SK-N-SH treated with all-trans-retinoic acid at 6 μM for 48 hours (cell line): ENCODE measurements at regions not wholly inside any gene's neighbourhood (a gene's known extent, or its start where the extent isn't known, plus 50 kb on each side); places are given as distances from the start of the nearest gene placed in this dataset.

Experiments used
- ARNTL ChIP-seq: fragments of 450-650 bp; formaldehyde crosslinking; IDR thresholded peaks from 2 replicates; pipeline ENCODE4 v1.5.0; 2020; ENCODE audit warnings: low read depth, mild to moderate bottlenecking, moderate library complexity, borderline replicate concordance
- CSDC2 ChIP-seq: fragments of 250-450 bp; sonication (Bioruptor Pico); IDR thresholded peaks from 2 replicates; pipeline ENCODE4 v1.5.0; 2020; ENCODE audit warnings: mild to moderate bottlenecking, moderate library complexity
- GLIS3 ChIP-seq: fragments of 250-450 bp; sonication (Bioruptor Pico); IDR thresholded peaks from 2 replicates; pipeline ENCODE4 v1.5.0; 2020; ENCODE audit warnings: mild to moderate bottlenecking, moderate library complexity
- ISL1 ChIP-seq: fragments of 250-450 bp; sonication (Bioruptor Pico); IDR thresholded peaks from 2 replicates; pipeline ENCODE4 v2.1.2; 2022; ENCODE audit warnings: mild to moderate bottlenecking, moderate library complexity
- PATZ1 ChIP-seq: fragments of 250-450 bp; sonication (Bioruptor Pico); IDR thresholded peaks from 2 replicates; pipeline ENCODE4 v1.8.0; 2020; ENCODE audit warnings: mild to moderate bottlenecking, moderate library complexity, borderline replicate concordance
- RARB ChIP-seq: fragments of 250-450 bp; sonication (Bioruptor Pico); IDR thresholded peaks from 2 replicates; pipeline ENCODE4 v1.8.0; 2021; ENCODE audit warnings: mild to moderate bottlenecking, moderate library complexity
- SNAI2 ChIP-seq: fragments of 250-450 bp; sonication (Bioruptor Pico); IDR thresholded peaks from 2 replicates; pipeline ENCODE4 v1.5.0; 2020; ENCODE audit warnings: mild to moderate bottlenecking, moderate library complexity
- ZFP3 ChIP-seq: fragments of 250-450 bp; sonication (Bioruptor Pico); IDR thresholded peaks from 2 replicates; pipeline ENCODE4 v1.5.0; 2020; ENCODE audit warnings: mild to moderate bottlenecking, moderate library complexity
- ZNF8 ChIP-seq: fragments of 450-650 bp; formaldehyde crosslinking; IDR thresholded peaks from 2 replicates; pipeline ENCODE4 v1.5.0; 2020; ENCODE audit warnings: mild to moderate bottlenecking, moderate library complexity
- TF ChIP-seq, protein P1 (sequence below): fragments of 250-450 bp; sonication (Bioruptor Pico); IDR thresholded peaks from 2 replicates; pipeline ENCODE4 v1.8.0; 2021; ENCODE audit warnings: low read depth, mild to moderate bottlenecking, moderate library complexity, borderline replicate concordance

GRCh38 chr17:79237448-79238053 is 162.9 kb downstream of the ENGASE start:
- TF ChIP-seq PATZ1 (CRISPR knock-in tag), result no peak
- TF ChIP-seq RARB (CRISPR knock-in tag), result no peak
- no peak for TF ChIP-seq GLIS3 (CRISPR knock-in tag)
- TF ChIP-seq CSDC2 (CRISPR knock-in tag), result no peak
- TF ChIP-seq ZFP3 (CRISPR knock-in tag), result no peak
- TF ChIP-seq ARNTL (CRISPR knock-in tag), result no peak
- no peak for TF ChIP-seq SNAI2 (CRISPR knock-in tag)
- TF ChIP-seq, protein P1, sequence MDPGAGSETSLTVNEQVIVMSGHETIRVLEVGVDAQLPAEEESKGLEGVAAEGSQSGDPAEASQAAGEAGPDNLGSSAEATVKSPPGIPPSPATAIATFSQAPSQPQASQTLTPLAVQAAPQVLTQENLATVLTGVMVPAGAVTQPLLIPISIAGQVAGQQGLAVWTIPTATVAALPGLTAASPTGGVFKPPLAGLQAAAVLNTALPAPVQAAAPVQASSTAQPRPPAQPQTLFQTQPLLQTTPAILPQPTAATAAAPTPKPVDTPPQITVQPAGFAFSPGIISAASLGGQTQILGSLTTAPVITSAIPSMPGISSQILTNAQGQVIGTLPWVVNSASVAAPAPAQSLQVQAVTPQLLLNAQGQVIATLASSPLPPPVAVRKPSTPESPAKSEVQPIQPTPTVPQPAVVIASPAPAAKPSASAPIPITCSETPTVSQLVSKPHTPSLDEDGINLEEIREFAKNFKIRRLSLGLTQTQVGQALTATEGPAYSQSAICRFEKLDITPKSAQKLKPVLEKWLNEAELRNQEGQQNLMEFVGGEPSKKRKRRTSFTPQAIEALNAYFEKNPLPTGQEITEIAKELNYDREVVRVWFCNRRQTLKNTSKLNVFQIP, result no peak
- no peak for TF ChIP-seq ISL1 (CRISPR knock-in tag)
- TF ChIP-seq ZNF8 (CRISPR knock-in tag), result no peak
